Chondrocyte (in vitro differentiated cells): ENCODE measurements at regions not wholly inside any gene's neighbourhood (a gene's known extent, or its start where the extent isn't known, plus 50 kb on each side); places are given as distances from the start of the nearest gene placed in this dataset.

Experiments
- DNase-seq: peaks from one replicate; pipeline ENCODE4 v3.0.0; 2021; ENCODE audit warnings: mixed read lengths, low spot score
- H3K27ac Mint-ChIP-seq: one replicate; pipeline ENCODE4 v1.8.0; 2021; ENCODE audit warnings: mild to moderate bottlenecking, moderate library complexity, mixed read lengths; ENCODE audit not compliant: unreplicated experiment
- H3K27me3 Mint-ChIP-seq: 2 replicates; pipeline ENCODE4 v1.8.0; 2021; ENCODE audit warnings: low read depth, mixed read lengths
- H3K36me3 Mint-ChIP-seq: 2 replicates; pipeline ENCODE4 v1.8.0; 2021; ENCODE audit warnings: low read depth, mixed read lengths
- H3K4me1 Mint-ChIP-seq: 2 replicates; pipeline ENCODE4 v1.8.0; 2021; ENCODE audit warnings: low read depth, mild to moderate bottlenecking, mixed read lengths
- H3K4me3 Mint-ChIP-seq: one replicate; pipeline ENCODE4 v1.8.0; 2021; ENCODE audit warnings: mild to moderate bottlenecking, moderate library complexity, mixed read lengths; ENCODE audit not compliant: unreplicated experiment
- H3K9me3 Mint-ChIP-seq: 2 replicates; pipeline ENCODE4 v1.8.0; 2021; ENCODE audit warnings: low read depth, mixed read lengths
- TF ChIP-seq, protein P1 (sequence below): fragments of 200-600 bp; sonication (generic); IDR thresholded peaks from 2 replicates; pipeline ENCODE4 v1.5.0; 2021; ENCODE audit warnings: antibody characterized with exemption, mild to moderate bottlenecking, moderate library complexity

DNA sequence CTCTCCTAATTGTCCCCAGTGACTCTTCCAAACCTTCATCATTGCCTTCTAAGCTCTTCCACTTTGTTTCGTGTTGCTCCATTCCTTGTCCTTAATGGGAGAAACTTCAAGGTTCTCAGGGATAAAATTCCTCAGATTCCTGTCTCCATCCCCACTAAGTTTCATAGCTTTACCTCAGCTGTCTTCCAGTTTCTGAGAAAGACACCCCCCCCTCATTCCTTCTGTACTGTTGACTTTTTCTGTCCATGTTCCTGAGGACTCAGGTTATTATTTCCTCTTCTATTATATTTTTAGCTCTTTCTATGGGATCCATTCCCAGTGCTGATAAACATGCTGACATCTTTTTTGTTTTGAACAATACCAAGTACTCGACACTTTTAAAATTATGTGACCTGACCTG lies 215.3 kb upstream of the PTGFR start:
- peaks cover 7% of the 10 kb centered on the region for H3K27me3 Mint-ChIP-seq
- H3K27ac Mint-ChIP-seq: no peak overlapping the region
- H3K4me3 Mint-ChIP-seq: no peak overlapping the region
- no peak for DNase-seq
- H3K36me3 Mint-ChIP-seq: no peaks in the 10 kb centered on the region
- H3K4me1 Mint-ChIP-seq: peaks cover 18% of the 10 kb centered on the region
- H3K9me3 Mint-ChIP-seq: peaks cover 3% of the 10 kb centered on the region
- TF ChIP-seq, protein P1, sequence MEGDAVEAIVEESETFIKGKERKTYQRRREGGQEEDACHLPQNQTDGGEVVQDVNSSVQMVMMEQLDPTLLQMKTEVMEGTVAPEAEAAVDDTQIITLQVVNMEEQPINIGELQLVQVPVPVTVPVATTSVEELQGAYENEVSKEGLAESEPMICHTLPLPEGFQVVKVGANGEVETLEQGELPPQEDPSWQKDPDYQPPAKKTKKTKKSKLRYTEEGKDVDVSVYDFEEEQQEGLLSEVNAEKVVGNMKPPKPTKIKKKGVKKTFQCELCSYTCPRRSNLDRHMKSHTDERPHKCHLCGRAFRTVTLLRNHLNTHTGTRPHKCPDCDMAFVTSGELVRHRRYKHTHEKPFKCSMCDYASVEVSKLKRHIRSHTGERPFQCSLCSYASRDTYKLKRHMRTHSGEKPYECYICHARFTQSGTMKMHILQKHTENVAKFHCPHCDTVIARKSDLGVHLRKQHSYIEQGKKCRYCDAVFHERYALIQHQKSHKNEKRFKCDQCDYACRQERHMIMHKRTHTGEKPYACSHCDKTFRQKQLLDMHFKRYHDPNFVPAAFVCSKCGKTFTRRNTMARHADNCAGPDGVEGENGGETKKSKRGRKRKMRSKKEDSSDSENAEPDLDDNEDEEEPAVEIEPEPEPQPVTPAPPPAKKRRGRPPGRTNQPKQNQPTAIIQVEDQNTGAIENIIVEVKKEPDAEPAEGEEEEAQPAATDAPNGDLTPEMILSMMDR: no peak

DNA sequence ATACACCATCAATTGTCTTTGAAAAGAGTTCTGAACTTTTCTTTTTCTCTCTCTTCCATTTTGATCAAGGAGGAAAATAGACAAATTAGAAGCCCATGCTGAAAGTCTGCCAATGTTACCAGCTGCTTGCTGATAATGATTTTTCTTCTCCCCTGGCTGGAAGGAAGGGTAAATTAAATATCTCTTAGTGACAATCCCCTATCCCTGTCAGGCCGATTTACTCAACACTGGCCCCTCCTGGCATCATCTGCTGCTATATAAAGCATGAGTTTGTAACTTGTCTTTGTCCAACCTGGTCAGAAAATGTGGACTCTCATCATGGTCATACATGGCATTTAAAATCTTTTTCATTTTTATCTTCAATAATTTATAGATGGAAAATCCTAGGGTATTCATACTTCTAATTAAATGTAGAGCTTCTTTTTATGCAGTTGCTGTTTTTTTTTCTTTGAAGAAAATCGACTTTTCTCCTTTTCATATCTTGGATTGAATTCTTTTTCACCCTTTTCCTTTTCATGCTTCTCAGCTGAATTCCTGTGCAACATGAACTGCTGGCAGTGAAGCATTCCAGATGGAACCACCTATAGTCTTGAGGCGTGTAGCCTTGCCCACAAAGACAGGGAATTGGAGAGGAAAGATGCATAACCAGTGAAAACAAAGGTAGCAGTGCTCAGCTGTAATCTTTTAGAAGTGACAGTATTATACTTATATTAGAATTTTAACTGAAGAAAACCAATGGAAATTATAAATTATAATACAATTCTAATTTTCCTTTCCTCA lies 214.7 kb upstream of the PTGFR start:
- TF ChIP-seq, protein P1: no peak
- Mint-ChIP-seq H3K27me3 (peaks cover 4% of the 10 kb centered on the region), H3K4me3 (no peak overlapping the region), H3K36me3 (no peaks in the 10 kb centered on the region), H3K27ac (no peak overlapping the region), H3K9me3 (peaks cover 3% of the 10 kb centered on the region), H3K4me1 (peaks cover 18% of the 10 kb centered on the region)
- DNase-seq: no peak

DNA sequence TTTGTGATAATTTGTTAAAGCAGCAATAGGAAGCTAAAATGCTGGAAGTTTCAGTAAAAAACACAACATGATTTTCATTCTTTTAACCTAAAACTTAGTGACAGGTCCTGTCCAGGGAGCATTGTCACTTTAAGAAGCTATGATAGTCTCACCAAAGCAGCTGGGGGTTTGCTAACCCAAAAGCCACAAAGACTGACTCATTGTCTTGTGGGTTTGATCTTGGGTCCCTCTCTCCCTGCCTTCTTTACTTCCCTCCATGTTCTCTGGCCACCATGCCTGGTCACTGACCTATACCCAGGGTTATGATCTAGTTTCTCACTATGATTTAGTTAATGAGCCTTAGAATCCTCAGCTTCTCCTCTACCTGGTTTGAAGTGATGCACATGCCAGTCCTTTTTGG lies 213.5 kb upstream of the PTGFR start:
- no peak for DNase-seq
- Mint-ChIP-seq H3K36me3 (no peaks in the 10 kb centered on the region), H3K27ac (no peak overlapping the region), H3K4me3 (no peak overlapping the region), H3K4me1 (peaks cover 18% of the 10 kb centered on the region), H3K9me3 (peaks cover 3% of the 10 kb centered on the region), H3K27me3 (peaks cover 4% of the 10 kb centered on the region)
- TF ChIP-seq, protein P1: no peak

DNA sequence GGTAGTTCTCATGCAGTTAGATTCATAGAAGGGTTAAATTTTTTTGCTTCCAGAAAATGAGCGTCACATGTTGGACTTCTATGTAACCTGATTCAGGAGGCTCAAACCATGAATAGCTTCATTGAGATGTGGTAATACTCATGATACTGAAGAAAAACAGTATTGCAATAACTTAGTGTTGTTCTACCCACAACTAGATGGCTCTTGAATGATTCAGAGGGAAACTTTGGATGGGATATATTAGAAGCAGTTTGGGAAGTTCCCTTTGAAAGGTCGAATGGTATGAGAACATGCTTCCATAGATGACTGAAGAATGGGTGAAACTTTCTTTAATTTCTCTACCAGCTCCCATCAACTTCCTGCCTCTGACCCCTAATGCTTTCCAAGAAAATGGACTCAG lies 211.7 kb upstream of the PTGFR start:
- H3K4me1 Mint-ChIP-seq: peaks cover 18% of the 10 kb centered on the region
- H3K36me3 Mint-ChIP-seq: no peaks in the 10 kb centered on the region
- no peak overlapping the region for H3K4me3 Mint-ChIP-seq
- H3K27me3 Mint-ChIP-seq: no peaks in the 10 kb centered on the region
- H3K27ac Mint-ChIP-seq: no peak overlapping the region
- TF ChIP-seq, protein P1: no peak
- no peak for DNase-seq
- peaks cover under 1% of the 10 kb centered on the region for H3K9me3 Mint-ChIP-seq

DNA sequence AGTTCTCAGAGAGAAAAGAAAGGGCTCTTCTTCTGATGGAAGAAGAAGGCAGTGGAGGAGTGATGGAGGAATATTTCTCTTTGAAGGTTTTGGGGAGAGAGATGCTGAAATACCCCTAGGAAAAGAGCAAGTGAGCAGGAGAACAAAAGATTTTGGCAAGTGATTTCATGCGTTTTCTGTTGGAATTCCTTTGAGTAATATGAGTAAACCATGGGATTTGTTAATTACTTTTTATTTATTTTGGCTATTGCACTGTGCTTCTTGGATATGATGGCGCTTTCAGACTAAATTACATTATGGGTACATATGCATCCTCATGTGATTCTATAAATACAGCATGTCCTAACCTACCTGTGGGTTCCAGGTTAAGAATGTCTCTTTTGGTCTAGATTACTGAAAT lies 210.1 kb upstream of the PTGFR start:
- Mint-ChIP-seq H3K9me3 (no peaks in the 10 kb centered on the region), H3K4me3 (no peak overlapping the region), H3K27ac (no peak overlapping the region), H3K4me1 (peaks cover 11% of the 10 kb centered on the region), H3K27me3 (no peaks in the 10 kb centered on the region), H3K36me3 (no peaks in the 10 kb centered on the region)
- no peak for DNase-seq
- TF ChIP-seq, protein P1: no peak
